ENCODE measurements at regions not wholly inside any gene's neighbourhood (a gene's known extent, or its start where the extent isn't known, plus 50 kb on each side); places are given as distances from the start of the nearest gene placed in this dataset.
"Not testable (repeated sequence)": the region's sequence is repeated elsewhere in the genome, so short reads cannot be mapped to it uniquely, and the experiment has no call there.

DNA sequence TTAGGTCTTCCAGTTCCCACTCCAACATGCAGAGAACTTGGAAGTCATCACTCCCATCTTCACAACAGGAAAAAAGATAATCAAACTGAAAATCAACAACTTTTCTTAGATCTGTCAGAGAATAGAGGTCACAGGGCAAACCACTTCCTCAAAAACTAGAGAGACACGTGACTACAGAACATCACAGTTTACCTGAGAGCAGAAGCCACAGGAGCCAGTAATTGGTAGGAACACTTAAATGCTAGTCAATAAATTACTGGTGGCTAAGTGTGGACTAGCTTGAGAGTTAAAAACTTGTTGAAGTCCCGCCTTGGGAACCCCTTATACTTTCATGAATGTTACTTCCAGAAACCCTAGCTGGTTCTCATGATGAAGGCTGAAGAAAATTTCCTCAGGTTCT lies 81.1 kb downstream of the THSD1 start:
- H3K27me3 ChIP-seq: not testable (repeated sequence)

GRCh38 chr13:52319876-52320275 lies 86.1 kb downstream of the THSD1 start:
- no peak overlapping the region for H3K4me2 ChIP-seq
- no peaks in the 10 kb centered on the region for H3K9me3 ChIP-seq (ENCODE audit: low read depth)
- no peaks in the 10 kb centered on the region for H3K36me3 ChIP-seq (replicated peaks; ENCODE audit: insufficient read depth, low read depth)
- no peaks in the 10 kb centered on the region for H4K20me1 ChIP-seq (ENCODE audit: insufficient read depth, poor library complexity, severe bottlenecking)
- DNase-seq (ENCODE audit: low spot score): no peak
- no peak overlapping the region for H2AFZ ChIP-seq
- no peaks in the 10 kb centered on the region for H3K27me3 ChIP-seq
- no peak overlapping the region for H3K27ac ChIP-seq
- no peaks in the 10 kb centered on the region for H3K9me2 ChIP-seq (replicated peaks; ENCODE audit: insufficient read depth)
- TF ChIP-seq EZH2 (IDR thresholded peaks at IDR 0.05; ENCODE audit: borderline replicate concordance) (no peak), EZH2phosphoT487 (IDR thresholded peaks at IDR 0.05; ENCODE audit: low read depth, severe bottlenecking, unreplicated experiment) (no peak)
- TF ChIP-seq, protein P1, sequence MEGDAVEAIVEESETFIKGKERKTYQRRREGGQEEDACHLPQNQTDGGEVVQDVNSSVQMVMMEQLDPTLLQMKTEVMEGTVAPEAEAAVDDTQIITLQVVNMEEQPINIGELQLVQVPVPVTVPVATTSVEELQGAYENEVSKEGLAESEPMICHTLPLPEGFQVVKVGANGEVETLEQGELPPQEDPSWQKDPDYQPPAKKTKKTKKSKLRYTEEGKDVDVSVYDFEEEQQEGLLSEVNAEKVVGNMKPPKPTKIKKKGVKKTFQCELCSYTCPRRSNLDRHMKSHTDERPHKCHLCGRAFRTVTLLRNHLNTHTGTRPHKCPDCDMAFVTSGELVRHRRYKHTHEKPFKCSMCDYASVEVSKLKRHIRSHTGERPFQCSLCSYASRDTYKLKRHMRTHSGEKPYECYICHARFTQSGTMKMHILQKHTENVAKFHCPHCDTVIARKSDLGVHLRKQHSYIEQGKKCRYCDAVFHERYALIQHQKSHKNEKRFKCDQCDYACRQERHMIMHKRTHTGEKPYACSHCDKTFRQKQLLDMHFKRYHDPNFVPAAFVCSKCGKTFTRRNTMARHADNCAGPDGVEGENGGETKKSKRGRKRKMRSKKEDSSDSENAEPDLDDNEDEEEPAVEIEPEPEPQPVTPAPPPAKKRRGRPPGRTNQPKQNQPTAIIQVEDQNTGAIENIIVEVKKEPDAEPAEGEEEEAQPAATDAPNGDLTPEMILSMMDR (IDR thresholded peaks at IDR 0.05; ENCODE audit: poor library complexity): no peak
- no peaks in the 10 kb centered on the region for H3K4me1 ChIP-seq (ENCODE audit: insufficient read depth)
- no peaks in the 10 kb centered on the region for H3K79me2 ChIP-seq
- no peak overlapping the region for H3K4me3 ChIP-seq
- WGBS (ENCODE audit: low lambda C conversion rate, missing lambda C conversion rate): 77% methylated on average over 2 of the region's 2 CpGs

More for the DNA sequence above, 81.1 kb downstream of the THSD1 start:
- H3K4me2 ChIP-seq; H3K9me3 ChIP-seq (ENCODE audit: low read depth); H3K9me2 ChIP-seq (replicated peaks; ENCODE audit: insufficient read depth); H3K36me3 ChIP-seq (replicated peaks; ENCODE audit: insufficient read depth, low read depth); DNase-seq (ENCODE audit: low spot score); H3K27ac ChIP-seq; H4K20me1 ChIP-seq (ENCODE audit: insufficient read depth, poor library complexity, severe bottlenecking); H2AFZ ChIP-seq; H3K79me2 ChIP-seq; H3K4me1 ChIP-seq (ENCODE audit: insufficient read depth); H3K4me3 ChIP-seq: not testable (repeated sequence)
- 50% methylated on average over 2 of the region's 2 CpGs for WGBS (ENCODE audit: low lambda C conversion rate, missing lambda C conversion rate)

GRCh38 chr13:52309833-52310232 lies 96.1 kb downstream of the THSD1 start:
- H3K9me3 ChIP-seq (ENCODE audit: low read depth); H3K9me2 ChIP-seq (replicated peaks; ENCODE audit: insufficient read depth); H3K27ac ChIP-seq; H3K79me2 ChIP-seq; H3K4me2 ChIP-seq; H3K36me3 ChIP-seq (replicated peaks; ENCODE audit: insufficient read depth, low read depth); H3K4me3 ChIP-seq; DNase-seq (ENCODE audit: low spot score); H2AFZ ChIP-seq; H3K4me1 ChIP-seq (ENCODE audit: insufficient read depth); H3K27me3 ChIP-seq; H4K20me1 ChIP-seq (ENCODE audit: insufficient read depth, poor library complexity, severe bottlenecking): not testable (repeated sequence)
- 53% methylated on average over 6 of the region's 6 CpGs for WGBS (ENCODE audit: low lambda C conversion rate, missing lambda C conversion rate)

DNA sequence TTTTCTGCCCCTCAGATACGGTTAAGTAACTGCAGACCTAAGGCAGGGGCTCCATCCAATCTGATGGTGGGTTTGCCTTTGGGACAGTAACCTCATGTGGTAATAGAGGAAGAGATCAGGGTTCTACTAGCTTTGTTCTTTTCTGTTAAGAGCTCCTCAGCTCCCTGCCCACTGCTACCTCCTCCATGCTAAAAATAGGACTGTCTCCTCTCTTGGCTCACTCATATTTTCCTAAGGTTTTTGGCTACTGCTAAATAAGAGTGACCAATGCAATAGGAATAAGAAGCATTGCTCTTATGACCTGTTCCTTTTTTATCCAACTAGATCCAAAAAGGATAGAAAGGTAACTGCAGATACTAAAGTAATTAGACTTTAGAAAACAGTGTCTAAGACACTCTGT lies 99.6 kb downstream of the THSD1 start:
- H3K79me2 ChIP-seq; H3K9me2 ChIP-seq (replicated peaks; ENCODE audit: insufficient read depth); DNase-seq (ENCODE audit: low spot score); H3K36me3 ChIP-seq (replicated peaks; ENCODE audit: insufficient read depth, low read depth); H4K20me1 ChIP-seq (ENCODE audit: insufficient read depth, poor library complexity, severe bottlenecking); H3K4me2 ChIP-seq; H3K9me3 ChIP-seq (ENCODE audit: low read depth); H3K4me1 ChIP-seq (ENCODE audit: insufficient read depth); H3K27me3 ChIP-seq; H3K4me3 ChIP-seq; H3K27ac ChIP-seq; H2AFZ ChIP-seq: not testable (repeated sequence)
- no CpG with 5 or more reads among the region's 1 CpG for WGBS (ENCODE audit: low lambda C conversion rate, missing lambda C conversion rate)

GRCh38 chr13:52303098-52303497 lies 102.9 kb downstream of the THSD1 start:
- H3K4me1 ChIP-seq (ENCODE audit: insufficient read depth); DNase-seq (ENCODE audit: low spot score); H3K9me2 ChIP-seq (replicated peaks; ENCODE audit: insufficient read depth); H2AFZ ChIP-seq; H3K79me2 ChIP-seq; H3K27me3 ChIP-seq; H3K4me3 ChIP-seq; H3K27ac ChIP-seq; H3K4me2 ChIP-seq; H3K36me3 ChIP-seq (replicated peaks; ENCODE audit: insufficient read depth, low read depth); H4K20me1 ChIP-seq (ENCODE audit: insufficient read depth, poor library complexity, severe bottlenecking); H3K9me3 ChIP-seq (ENCODE audit: low read depth): not testable (repeated sequence)
- 94% methylated on average over 1 of the region's 1 CpG for WGBS (ENCODE audit: low lambda C conversion rate, missing lambda C conversion rate)

- not testable (repeated sequence) for H3K27me3 ChIP-seq; H3K4me2 ChIP-seq; H3K27ac ChIP-seq; DNase-seq (ENCODE audit: low spot score); H3K36me3 ChIP-seq (replicated peaks; ENCODE audit: insufficient read depth, low read depth); H3K4me1 ChIP-seq (ENCODE audit: insufficient read depth); H3K79me2 ChIP-seq; H2AFZ ChIP-seq; H4K20me1 ChIP-seq (ENCODE audit: insufficient read depth, poor library complexity, severe bottlenecking); H3K9me2 ChIP-seq (replicated peaks; ENCODE audit: insufficient read depth); H3K9me3 ChIP-seq (ENCODE audit: low read depth); H3K4me3 ChIP-seq
- 69% methylated on average over 2 of the region's 6 CpGs for WGBS (ENCODE audit: low lambda C conversion rate, missing lambda C conversion rate)
Measured at GRCh38 chr13:52302688-52303087, 103.3 kb downstream of the THSD1 start.

- 89% methylated on average over 4 of the region's 4 CpGs for WGBS (ENCODE audit: low lambda C conversion rate, missing lambda C conversion rate)
Measured at GRCh38 chr13:52301810-52302400, 104.1 kb downstream of the THSD1 start.

GRCh38 chr13:52298079-52298661 lies 107.8 kb downstream of the THSD1 start:
- H3K79me2 ChIP-seq; H3K4me3 ChIP-seq; H3K4me1 ChIP-seq (ENCODE audit: insufficient read depth); H3K9me2 ChIP-seq (replicated peaks; ENCODE audit: insufficient read depth); H3K4me2 ChIP-seq; H3K9me3 ChIP-seq (ENCODE audit: low read depth); DNase-seq (ENCODE audit: low spot score); H2AFZ ChIP-seq; H3K27me3 ChIP-seq; H3K27ac ChIP-seq; H4K20me1 ChIP-seq (ENCODE audit: insufficient read depth, poor library complexity, severe bottlenecking); H3K36me3 ChIP-seq (replicated peaks; ENCODE audit: insufficient read depth, low read depth): not testable (repeated sequence)
- WGBS (ENCODE audit: low lambda C conversion rate, missing lambda C conversion rate): 63% methylated on average over 5 of the region's 5 CpGs

More at GRCh38 chr13:52301810-52302400, 104.1 kb downstream of the THSD1 start:
- not testable (repeated sequence) for H3K27ac ChIP-seq; H2AFZ ChIP-seq; H3K27me3 ChIP-seq; H3K4me1 ChIP-seq (ENCODE audit: insufficient read depth); H3K9me2 ChIP-seq (replicated peaks; ENCODE audit: insufficient read depth); DNase-seq (ENCODE audit: low spot score); H3K9me3 ChIP-seq (ENCODE audit: low read depth); H3K36me3 ChIP-seq (replicated peaks; ENCODE audit: insufficient read depth, low read depth); H3K4me3 ChIP-seq; H3K4me2 ChIP-seq; H3K79me2 ChIP-seq; H4K20me1 ChIP-seq (ENCODE audit: insufficient read depth, poor library complexity, severe bottlenecking)

Data from hepatocyte (in vitro differentiated cells).